Transverse colon (tissue), 4 donors: ENCODE measurements at regions not wholly inside any gene's neighbourhood (a gene's known extent, or its start where the extent isn't known, plus 50 kb on each side); places are given as distances from the start of the nearest gene placed in this dataset.

ENCODE experiments used
- DNase-seq: peaks from one replicate; pipeline ENCODE4 v3.0.0-alpha.2; 2019
- H3K27ac ChIP-seq, 4 donors: fragments of 200-600 bp; sonication (generic); 2 replicates each; pipeline ENCODE4 v1.5.1; 2016 to 2018; ENCODE audit warnings: inconsistent platforms in 4 of 4
- H3K27me3 ChIP-seq: fragments of 200-600 bp; sonication (generic); 2 replicates; pipeline ENCODE4 v1.5.1; 2017; ENCODE audit warnings: inconsistent platforms
- H3K36me3 ChIP-seq, 4 donors: fragments of 200-600 bp; sonication (generic); 2 replicates each; pipeline ENCODE4 v1.5.1; 2017 to 2019; ENCODE audit warnings: inconsistent platforms in 4 of 4
- H3K4me1 ChIP-seq, 4 donors: fragments of 200-600 bp; sonication (generic); 2 replicates each; pipeline ENCODE4 v1.5.1; 2017 to 2020; ENCODE audit warnings: inconsistent platforms in 4 of 4
- H3K4me3 ChIP-seq, 4 donors: fragments of 200-600 bp; sonication (generic); 1 replicate in 1 of 4; 2 replicates in 3 of 4; pipeline versions ENCODE4 v1.5.1 to v1.6.1; 2017 to 2019; ENCODE audit warnings: inconsistent platforms in 4 of 4
- H3K9me3 ChIP-seq, 2 donors: fragments of 200-600 bp; sonication (generic); 2 replicates each; pipeline ENCODE4 v1.5.1; 2017 to 2019; ENCODE audit warnings: inconsistent platforms in 2 of 2
- CTCF ChIP-seq, 5 experiments: fragments of 200-600 bp in 3 of 5; fragments of 450-650 bp in 2 of 5; sonication (generic) in 3 of 5; IDR thresholded peaks; 1 replicate in 2 of 5; 2 replicates in 3 of 5; pipeline ENCODE4 v1.5.1; 2016 to 2017; ENCODE audit warnings: antibody characterized with exemption in 5 of 5, inconsistent platforms in 3 of 5, mild to moderate bottlenecking in 2 of 5, moderate library complexity in 1 of 5
- EP300 ChIP-seq: sonication (generic); formaldehyde crosslinking; IDR thresholded peaks from one replicate; pipeline ENCODE4 v1.6.1; 2017; ENCODE audit warnings: antibody characterized with exemption, low read depth
- POLR2A ChIP-seq: fragments of 450-650 bp; IDR thresholded peaks from one replicate; pipeline ENCODE4 v1.6.1; 2016; ENCODE audit warnings: antibody characterized with exemption, mild to moderate bottlenecking, moderate library complexity
- POLR2AphosphoS5 ChIP-seq, 3 donors: sonication (generic); formaldehyde crosslinking; IDR thresholded peaks; one replicate each; pipeline ENCODE4 v1.6.1; 2016; ENCODE audit warnings: antibody characterized with exemption in 3 of 3
- WGBS, 2 donors: methylation state at CpG; one replicate each; pipeline ENCODE4 v1.1.5; 2018; ENCODE audit warnings: low coverage in 1 of 2; 5-methylcytosine and 5-hydroxymethylcytosine counted together
- in situ Hi-C, 4 donors: fragments of 200-750 bp; cut with MboI; loops; one replicate each; pipeline versions ENCODE4 v1.15.0 to v1.15.1; 2017; ENCODE audit warnings: low sequenced_read_pairs in 3 of 4, low pct_ligation_motif_present in 1 of 4, low pct_unique_long_range_greater_than_20kb in 1 of 4
- intact Hi-C: fragments of 100-400 bp; cut with DNase I; formaldehyde crosslinking; loops from one replicate; pipeline ENCODE4 v1.15.1; 2023; ENCODE audit warnings: low total_unique reads

- H3K4me3 ChIP-seq, result no peak overlapping the region
- no peaks in the 10 kb centered on the region for H3K9me3 ChIP-seq
- 65 to 69% methylated on average over 3 of the region's 3 CpGs for WGBS, 2 donors
- in situ Hi-C loops, result no loop called here
- H3K27ac ChIP-seq, result peak overlapping the region in 1 of 4 donors; percentile 26
- intact Hi-C loops, result no loop called here
- DNase-seq, result no peak
- TF ChIP-seq POLR2AphosphoS5 (IDR thresholded peaks at IDR 0.05) (no peak), CTCF (IDR thresholded peaks at IDR 0.05) (no peak)
- H3K36me3 ChIP-seq, result no peaks in the 10 kb centered on the region
- no peaks in the 10 kb centered on the region for H3K27me3 ChIP-seq
- H3K4me1 ChIP-seq, result no peaks in the 10 kb centered on the region
Observed at GRCh38 chr2:209146682-209147320, 277.0 kb upstream of the MAP2 start.

- no peaks in the 10 kb centered on the region for H3K27me3 ChIP-seq
- intact Hi-C loops (no loop called here), in situ Hi-C loops (no loop called here)
- H3K9me3 ChIP-seq, result no peaks in the 10 kb centered on the region
- no peaks in the 10 kb centered on the region for H3K4me1 ChIP-seq
- H3K4me3 ChIP-seq, result no peak overlapping the region
- H3K27ac ChIP-seq, result no peak overlapping the region
- TF ChIP-seq EP300, result no peak
- no peak for DNase-seq
- no peaks in the 10 kb centered on the region for H3K36me3 ChIP-seq
Observed at GRCh38 chr2:209147981-209148380, 275.9 kb upstream of the MAP2 start.

GRCh38 chr2:209160800-209161588 lies 262.9 kb upstream of the MAP2 start:
- Histone ChIP-seq H3K4me3 (no peak overlapping the region), H3K9me3 (no peaks in the 10 kb centered on the region), H3K4me1 (no peaks in the 10 kb centered on the region), H3K36me3 (no peaks in the 10 kb centered on the region), H3K27me3 (no peaks in the 10 kb centered on the region), H3K27ac (no peak overlapping the region)
- TF ChIP-seq POLR2AphosphoS5 (IDR thresholded peaks at IDR 0.05) (no peak), POLR2A (no peak), CTCF (IDR thresholded peaks at IDR 0.05) (no peak), EP300 (no peak)
- DNase-seq, result no peak
- in situ Hi-C loops, result no loop called here
- WGBS, 2 donors, result 56 to 74% methylated on average over 1 to 7 of the region's 7 CpGs
- intact Hi-C loops, result no loop called here

GRCh38 chr2:209162129-209162528 lies 261.7 kb upstream of the MAP2 start:
- Histone ChIP-seq H3K27me3 (no peaks in the 10 kb centered on the region), H3K9me3 (no peaks in the 10 kb centered on the region), H3K4me1 (no peaks in the 10 kb centered on the region), H3K36me3 (no peaks in the 10 kb centered on the region), H3K27ac (no peak overlapping the region), H3K4me3 (no peak overlapping the region)
- WGBS, 2 donors, result 65 to 75% methylated on average over 2 of the region's 2 CpGs
- in situ Hi-C loops (no loop called here), intact Hi-C loops (no loop called here)
- TF ChIP-seq EP300 (no peak), POLR2AphosphoS5 (IDR thresholded peaks at IDR 0.05) (no peak), POLR2A (no peak), CTCF (IDR thresholded peaks at IDR 0.05) (no peak)
- no peak for DNase-seq
